ENCODE measurements at regions not wholly inside any gene's neighbourhood (a gene's known extent, or its start where the extent isn't known, plus 50 kb on each side); places are given as distances from the start of the nearest gene placed in this dataset.

GRCh38 chr10:107971973-107972372 is 807.5 kb upstream of the SORCS1 start:
- Histone ChIP-seq H3K27me3 (no peaks in the 10 kb centered on the region), H3K27ac (no peak overlapping the region), H3K36me3 (no peaks in the 10 kb centered on the region), H3K4me3 (no peak overlapping the region), H3K9me3 (no peaks in the 10 kb centered on the region), H3K4me1 (no peaks in the 10 kb centered on the region)
- DNase-seq = no peak
- intact Hi-C loops (cut with DNase I) = no loop called here
- WGBS, 2 donors = 17 to 61% methylated on average over 1 of the region's 1 CpG
- TF ChIP-seq CTCF (IDR thresholded peaks at IDR 0.05) = no peak
- TF ChIP-seq EP300 (IDR thresholded peaks at IDR 0.05) = no peak
- no peak for TF ChIP-seq POLR2A (IDR thresholded peaks at IDR 0.05)
- TF ChIP-seq POLR2AphosphoS5 (IDR thresholded peaks at IDR 0.05) = no peak

- no peak for TF ChIP-seq CTCF (IDR thresholded peaks at IDR 0.05)
- TF ChIP-seq EP300 (IDR thresholded peaks at IDR 0.05) = no peak
- no peak for TF ChIP-seq POLR2AphosphoS5 (IDR thresholded peaks at IDR 0.05)
- no peak for TF ChIP-seq POLR2A (IDR thresholded peaks at IDR 0.05)
- no peaks in the 10 kb centered on the region for H3K36me3 ChIP-seq
- DNase-seq = no peak
- no peaks in the 10 kb centered on the region for H3K27me3 ChIP-seq
- H3K4me1 ChIP-seq = no peaks in the 10 kb centered on the region
- H3K27ac ChIP-seq = no peak overlapping the region
- H3K9me3 ChIP-seq = no peaks in the 10 kb centered on the region
- intact Hi-C loops (cut with DNase I) = no loop called here
- no peak overlapping the region for H3K4me3 ChIP-seq
- 77 to 86% methylated on average over 1 of the region's 1 CpG for WGBS, 2 donors
Measured at GRCh38 chr10:107971411-107971810, 806.9 kb upstream of the SORCS1 start.

- 60 to 86% methylated on average over 3 of the region's 3 CpGs for WGBS, 2 donors
- no peaks in the 10 kb centered on the region for H3K36me3 ChIP-seq
- TF ChIP-seq POLR2A (IDR thresholded peaks at IDR 0.05) (no peak), POLR2AphosphoS5 (IDR thresholded peaks at IDR 0.05) (no peak), EP300 (IDR thresholded peaks at IDR 0.05) (no peak), CTCF (IDR thresholded peaks at IDR 0.05) (no peak)
- H3K9me3 ChIP-seq = no peaks in the 10 kb centered on the region
- no peak for DNase-seq
- H3K27me3 ChIP-seq = no peaks in the 10 kb centered on the region
- H3K27ac ChIP-seq = no peak overlapping the region
- H3K4me3 ChIP-seq = no peak overlapping the region
- H3K4me1 ChIP-seq = no peaks in the 10 kb centered on the region
- intact Hi-C loops (cut with DNase I) = no loop called here
Measured at GRCh38 chr10:107970512-107970911, 806.0 kb upstream of the SORCS1 start.

GRCh38 chr10:107969936-107970335 is 805.4 kb upstream of the SORCS1 start:
- TF ChIP-seq POLR2A (IDR thresholded peaks at IDR 0.05) (no peak), POLR2AphosphoS5 (IDR thresholded peaks at IDR 0.05) (no peak), EP300 (IDR thresholded peaks at IDR 0.05) (no peak), CTCF (IDR thresholded peaks at IDR 0.05) (no peak)
- Histone ChIP-seq H3K4me3 (no peak overlapping the region), H3K36me3 (no peaks in the 10 kb centered on the region), H3K27ac (no peak overlapping the region), H3K4me1 (no peaks in the 10 kb centered on the region), H3K9me3 (no peaks in the 10 kb centered on the region), H3K27me3 (no peaks in the 10 kb centered on the region)
- intact Hi-C loops (cut with DNase I) = no loop called here
- WGBS, 2 donors = 80 to 90% methylated on average over 3 of the region's 3 CpGs
- DNase-seq = no peak

GRCh38 chr10:107966826-107967225 is 802.3 kb upstream of the SORCS1 start:
- H3K9me3 ChIP-seq = no peaks in the 10 kb centered on the region
- H3K36me3 ChIP-seq = no peaks in the 10 kb centered on the region
- TF ChIP-seq POLR2A (IDR thresholded peaks at IDR 0.05) = no peak
- no peak for TF ChIP-seq POLR2AphosphoS5 (IDR thresholded peaks at IDR 0.05)
- TF ChIP-seq EP300 (IDR thresholded peaks at IDR 0.05) = no peak
- no peak for TF ChIP-seq CTCF (IDR thresholded peaks at IDR 0.05)
- DNase-seq = no peak
- H3K4me3 ChIP-seq = no peak overlapping the region
- no peaks in the 10 kb centered on the region for H3K4me1 ChIP-seq
- no peaks in the 10 kb centered on the region for H3K27me3 ChIP-seq
- intact Hi-C loops (cut with DNase I) = no loop called here
- no peak overlapping the region for H3K27ac ChIP-seq
